D721Med (cell line): ENCODE measurements at regions not wholly inside any gene's neighbourhood (a gene's known extent, or its start where the extent isn't known, plus 50 kb on each side); places are given as distances from the start of the nearest gene placed in this dataset.

ENCODE experiments used
- DNase-seq: peaks from one replicate; pipeline ENCODE4 v3.0.0; 2011; ENCODE audit warnings: low spot score; ENCODE audit not compliant: insufficient read length
- FAIRE-seq: peaks from 2 replicates; lab custom pipeline; 2011; peaks lifted over from hg19 to GRCh38; lab: Jason Lieb, UNC
- TF ChIP-seq, protein P1 (sequence below): IDR thresholded peaks from 2 replicates; pipeline ENCODE4 v1.5.1; 2012; ENCODE audit warnings: mild to moderate bottlenecking, control low read depth; ENCODE audit not compliant: insufficient read depth; ENCODE audit errors: missing control alignments

- no peak for DNase-seq
- TF ChIP-seq, protein P1, sequence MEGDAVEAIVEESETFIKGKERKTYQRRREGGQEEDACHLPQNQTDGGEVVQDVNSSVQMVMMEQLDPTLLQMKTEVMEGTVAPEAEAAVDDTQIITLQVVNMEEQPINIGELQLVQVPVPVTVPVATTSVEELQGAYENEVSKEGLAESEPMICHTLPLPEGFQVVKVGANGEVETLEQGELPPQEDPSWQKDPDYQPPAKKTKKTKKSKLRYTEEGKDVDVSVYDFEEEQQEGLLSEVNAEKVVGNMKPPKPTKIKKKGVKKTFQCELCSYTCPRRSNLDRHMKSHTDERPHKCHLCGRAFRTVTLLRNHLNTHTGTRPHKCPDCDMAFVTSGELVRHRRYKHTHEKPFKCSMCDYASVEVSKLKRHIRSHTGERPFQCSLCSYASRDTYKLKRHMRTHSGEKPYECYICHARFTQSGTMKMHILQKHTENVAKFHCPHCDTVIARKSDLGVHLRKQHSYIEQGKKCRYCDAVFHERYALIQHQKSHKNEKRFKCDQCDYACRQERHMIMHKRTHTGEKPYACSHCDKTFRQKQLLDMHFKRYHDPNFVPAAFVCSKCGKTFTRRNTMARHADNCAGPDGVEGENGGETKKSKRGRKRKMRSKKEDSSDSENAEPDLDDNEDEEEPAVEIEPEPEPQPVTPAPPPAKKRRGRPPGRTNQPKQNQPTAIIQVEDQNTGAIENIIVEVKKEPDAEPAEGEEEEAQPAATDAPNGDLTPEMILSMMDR, result no peak
- FAIRE-seq, result no peak
Observed at GRCh38 chr2:183927406-183928325, 670.7 kb upstream of the ZNF804A start.

DNA sequence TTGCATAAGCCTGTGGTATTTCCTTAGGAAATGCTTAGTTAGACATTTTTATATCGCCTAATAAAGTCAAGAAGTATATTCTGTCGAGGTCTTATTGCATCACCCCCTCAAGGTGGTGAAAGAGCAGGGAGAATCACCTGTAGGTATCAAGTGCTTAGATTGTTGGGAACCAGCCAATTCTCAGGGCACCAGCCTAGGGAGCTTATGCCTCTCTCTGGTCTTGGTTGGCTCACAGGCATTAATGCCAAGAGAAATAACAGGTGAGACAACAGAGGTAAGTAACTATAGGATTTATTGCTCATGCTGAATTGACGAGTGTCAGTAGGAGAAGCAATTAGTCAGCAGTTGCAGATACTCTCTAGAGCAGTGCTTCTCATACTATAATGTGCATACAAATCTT lies 663.3 kb upstream of the ZNF804A start:
- TF ChIP-seq, protein P1, result no peak
- FAIRE-seq (no peak), DNase-seq (no peak)

- FAIRE-seq (no peak), DNase-seq (no peak)
- TF ChIP-seq, protein P1, result no peak
Observed at GRCh38 chr2:183937220-183937619, 661.1 kb upstream of the ZNF804A start.

DNA sequence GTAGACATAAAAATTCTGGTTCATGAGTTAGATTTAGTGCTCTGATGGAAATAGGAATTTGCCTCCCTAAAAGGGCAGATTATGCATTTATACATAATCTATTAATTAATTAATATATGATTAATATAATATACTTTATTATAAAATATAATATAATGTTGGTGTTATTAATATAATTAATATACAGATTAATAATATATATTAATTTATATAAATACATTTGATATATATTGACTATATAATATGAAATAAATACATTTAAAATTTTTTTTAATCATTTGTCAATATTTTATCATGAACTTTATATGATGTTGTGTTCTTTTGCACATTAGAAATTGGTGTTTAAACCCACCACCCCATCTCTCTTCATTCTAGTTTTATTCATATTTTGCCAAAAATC lies 652.1 kb upstream of the ZNF804A start:
- FAIRE-seq (no peak), DNase-seq (no peak)
- TF ChIP-seq, protein P1, result no peak

DNA sequence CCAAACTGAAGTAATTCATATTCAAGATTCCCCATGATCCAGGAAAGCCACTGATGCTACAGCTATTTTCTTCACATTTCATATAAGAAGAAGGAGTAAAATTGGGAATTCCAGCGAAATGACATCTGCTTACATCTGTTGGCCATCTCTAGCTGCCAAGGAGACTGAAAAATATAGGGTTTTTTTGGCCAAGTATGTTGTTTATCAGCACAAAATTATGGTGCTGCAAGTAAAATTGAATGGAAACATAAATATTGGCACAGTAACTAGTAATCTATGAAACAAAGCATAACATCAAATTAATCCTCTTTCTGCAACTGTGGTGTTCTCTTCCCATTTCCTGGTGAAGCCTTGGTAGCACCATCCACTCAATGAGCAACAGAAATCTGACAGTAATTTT lies 649.5 kb upstream of the ZNF804A start:
- TF ChIP-seq, protein P1, result no peak
- DNase-seq (no peak), FAIRE-seq (no peak)

- TF ChIP-seq, protein P1, result no peak
- DNase-seq, result no peak
- no peak for FAIRE-seq
Observed at GRCh38 chr2:183950673-183951072, 647.7 kb upstream of the ZNF804A start.

- TF ChIP-seq, protein P1, result no peak
Observed at GRCh38 chr2:183951630-183952029, 646.7 kb upstream of the ZNF804A start.

More at GRCh38 chr2:183951630-183952029, 646.7 kb upstream of the ZNF804A start:
- FAIRE-seq (no peak), DNase-seq (no peak)
